H4 (cell line): ENCODE measurements at regions not wholly inside any gene's neighbourhood (a gene's known extent, or its start where the extent isn't known, plus 50 kb on each side); places are given as distances from the start of the nearest gene placed in this dataset.
"Not testable (repeated sequence)": the region's sequence is repeated elsewhere in the genome, so short reads cannot be mapped to it uniquely, and the experiment has no call there.

Experiments used
- DNase-seq: peaks from one replicate; pipeline ENCODE4 v3.0.0-alpha.2; 2015; ENCODE audit warnings: low spot score

DNA sequence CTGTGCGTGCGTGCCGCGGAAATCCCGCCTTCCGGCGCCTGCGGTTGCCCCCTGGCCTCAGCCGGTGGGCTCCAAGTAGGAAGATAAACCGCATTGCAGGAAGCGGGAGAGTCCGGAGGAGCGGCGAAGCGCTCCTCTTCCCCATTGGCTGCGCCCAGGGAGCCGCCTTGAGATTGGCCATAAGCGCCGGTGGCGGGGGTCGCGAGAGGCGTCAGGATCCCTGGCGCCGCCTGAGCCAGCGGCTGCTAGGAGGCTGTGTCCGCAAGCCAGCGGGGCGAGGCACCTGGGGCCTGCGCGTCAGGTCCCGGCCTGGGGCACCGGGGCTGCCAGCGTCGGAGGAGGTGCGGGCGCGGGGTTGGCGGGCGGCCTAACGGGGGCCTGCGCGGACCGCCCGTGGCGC is 106.3 kb upstream of the ADCY2 start:
- DNase-seq = not testable (repeated sequence)

- not testable (repeated sequence) for DNase-seq
Measured at GRCh38 chr5:7297821-7298220, 98.1 kb upstream of the ADCY2 start.

DNA sequence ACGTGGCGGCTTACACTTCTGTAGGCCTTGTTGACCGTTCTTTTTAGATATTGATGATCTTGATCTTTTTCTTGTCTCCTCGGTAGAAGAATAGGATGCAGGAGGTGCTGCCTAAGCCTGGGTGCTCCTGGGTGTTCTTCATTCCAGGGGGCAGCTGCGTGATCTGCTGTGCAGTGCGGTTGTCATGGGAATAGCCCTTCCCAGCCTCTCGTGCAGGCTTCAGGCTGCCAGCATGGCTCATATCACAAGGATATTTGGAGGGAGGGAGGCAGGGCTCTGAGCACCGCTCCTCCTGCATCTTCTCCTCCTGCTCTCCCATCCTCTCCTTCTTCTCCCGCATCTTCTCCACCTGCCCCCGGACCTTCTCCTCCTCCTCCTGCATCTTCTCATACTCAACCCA is 96.2 kb upstream of the ADCY2 start:
- not testable (repeated sequence) for DNase-seq

DNA sequence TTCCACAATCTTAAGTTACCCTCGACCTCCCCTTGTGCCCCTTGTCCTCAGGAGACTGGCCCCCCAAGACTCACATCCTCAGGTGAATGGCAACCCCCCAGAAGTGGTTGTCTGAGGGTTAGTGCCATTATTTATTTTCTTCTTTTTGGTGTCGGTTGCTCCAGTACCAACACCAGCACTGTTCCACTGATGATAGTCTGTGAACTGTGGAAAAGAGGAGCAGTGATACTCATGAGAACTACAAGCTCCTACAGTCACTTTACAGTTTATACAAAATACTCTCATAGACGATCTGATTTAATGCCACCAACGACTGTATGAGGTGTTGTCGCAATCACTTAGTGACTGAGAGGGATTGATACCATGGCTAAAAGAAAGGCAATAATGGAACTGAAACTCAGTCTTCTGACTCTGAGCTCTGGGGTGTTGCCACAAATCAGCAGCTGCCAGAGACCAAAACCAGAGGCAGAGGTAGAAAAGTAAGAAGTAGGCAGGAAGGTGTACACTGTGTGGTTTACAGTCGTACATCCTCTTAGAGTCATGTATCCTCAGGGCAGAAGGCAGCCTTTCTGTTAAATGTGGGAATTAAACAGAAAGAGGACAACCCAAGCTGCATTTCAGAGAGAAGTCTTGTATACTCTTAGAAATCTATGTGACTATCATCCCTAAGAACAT is 90.8 kb upstream of the ADCY2 start:
- not testable (repeated sequence) for DNase-seq

DNA sequence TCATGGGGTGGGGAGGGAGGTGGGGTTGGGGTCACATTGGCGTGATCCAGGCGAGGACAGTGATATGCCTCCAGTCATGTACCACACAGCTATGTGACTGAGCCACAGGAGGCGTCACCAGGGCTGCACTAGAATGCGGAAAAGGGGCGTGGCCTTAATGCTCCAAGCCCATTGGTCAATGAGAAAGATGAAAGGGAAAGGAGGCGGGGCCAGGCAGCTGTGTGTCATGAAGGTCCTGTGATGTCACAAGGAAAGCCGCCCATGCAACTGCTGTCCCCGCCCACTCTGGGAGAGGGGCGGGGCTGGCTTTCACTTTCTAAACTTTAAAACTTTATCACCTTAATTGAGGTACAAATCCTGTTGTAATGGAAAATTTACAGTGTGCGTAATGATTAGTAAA is 89.4 kb upstream of the ADCY2 start:
- DNase-seq = not testable (repeated sequence)

GRCh38 chr5:7307709-7308108 is 88.2 kb upstream of the ADCY2 start:
- DNase-seq = not testable (repeated sequence)

DNA sequence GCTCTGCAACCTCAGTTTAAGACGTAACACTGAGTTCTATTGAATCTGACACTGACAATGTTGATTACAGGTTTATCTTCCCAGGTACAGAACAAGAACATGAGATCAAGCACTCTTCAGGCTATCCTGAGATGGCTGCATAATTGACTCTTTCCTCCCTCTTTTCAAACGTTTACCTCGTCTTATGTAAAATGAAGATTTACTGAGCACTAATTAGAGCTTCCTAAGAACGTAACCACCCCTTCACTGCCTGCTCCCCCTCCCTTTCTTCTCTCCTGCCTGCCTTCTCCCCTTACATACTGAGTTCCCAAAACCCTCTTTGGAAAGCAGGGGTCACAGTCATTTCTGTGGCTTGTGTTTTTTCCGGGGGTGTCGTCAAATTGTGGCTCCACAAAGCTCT is 86.2 kb upstream of the ADCY2 start:
- not testable (repeated sequence) for DNase-seq

DNA sequence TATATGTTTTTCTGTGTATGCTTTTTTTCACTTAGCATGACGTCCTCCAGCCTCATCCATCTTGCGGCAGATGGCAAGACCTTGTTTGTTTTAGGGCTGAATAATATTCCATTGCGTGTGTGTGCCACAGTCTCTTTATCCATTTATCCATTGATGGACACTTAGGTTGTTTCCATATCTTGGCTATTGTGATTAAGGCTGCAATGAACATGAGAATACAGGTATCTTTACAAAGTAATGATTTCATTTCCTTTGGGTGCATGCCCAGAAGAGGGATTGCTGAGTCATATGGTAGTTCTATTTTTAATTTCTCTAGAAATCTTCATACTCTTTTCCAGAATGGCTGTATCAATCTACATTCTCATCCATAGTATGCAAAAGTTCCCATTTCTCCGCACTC is 85.3 kb upstream of the ADCY2 start:
- DNase-seq = not testable (repeated sequence)

DNA sequence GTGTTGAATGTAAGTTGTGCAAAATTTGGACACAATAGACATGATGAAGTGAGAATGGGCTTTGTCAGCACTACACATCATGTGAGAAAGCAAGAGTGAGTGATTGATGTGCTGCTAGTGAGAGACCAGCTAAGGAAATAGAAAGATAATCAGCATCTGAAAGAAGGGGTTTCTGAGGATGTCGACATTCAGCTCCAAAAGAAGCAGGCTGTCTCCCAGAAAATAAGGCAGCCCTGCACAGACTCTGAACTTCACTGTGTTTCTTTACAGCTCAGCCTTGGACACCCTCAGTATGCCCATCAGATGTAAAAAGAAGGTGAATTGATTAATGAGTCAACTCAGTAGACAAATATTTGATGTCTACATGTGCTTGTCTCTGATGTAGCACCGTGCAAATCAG is 80.8 kb upstream of the ADCY2 start:
- no peak for DNase-seq

DNA sequence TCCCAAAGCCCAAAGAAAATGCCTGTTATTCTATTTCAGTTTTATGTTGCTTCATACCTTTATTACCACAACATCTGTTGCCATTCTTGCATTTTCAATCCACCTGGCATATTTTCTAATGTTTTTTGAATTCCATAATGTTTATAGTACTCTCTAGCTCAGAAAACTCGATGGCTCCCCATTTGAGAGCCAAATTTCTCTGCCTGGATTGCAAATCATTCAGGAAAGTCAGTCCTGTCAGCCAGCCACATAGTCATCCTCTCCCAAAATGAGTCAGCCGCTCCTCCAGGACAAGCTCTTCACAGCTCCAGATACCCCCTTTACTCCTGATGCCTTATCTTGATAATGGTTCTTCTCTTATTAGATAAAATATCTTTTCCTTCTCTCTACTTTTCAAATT is 78.2 kb upstream of the ADCY2 start:
- no peak for DNase-seq

- DNase-seq = no peak
Measured at GRCh38 chr5:7320701-7321301, 75.1 kb upstream of the ADCY2 start.

- DNase-seq = peak; percentile 54
Measured at GRCh38 chr5:7321724-7322123, 74.2 kb upstream of the ADCY2 start.

DNA sequence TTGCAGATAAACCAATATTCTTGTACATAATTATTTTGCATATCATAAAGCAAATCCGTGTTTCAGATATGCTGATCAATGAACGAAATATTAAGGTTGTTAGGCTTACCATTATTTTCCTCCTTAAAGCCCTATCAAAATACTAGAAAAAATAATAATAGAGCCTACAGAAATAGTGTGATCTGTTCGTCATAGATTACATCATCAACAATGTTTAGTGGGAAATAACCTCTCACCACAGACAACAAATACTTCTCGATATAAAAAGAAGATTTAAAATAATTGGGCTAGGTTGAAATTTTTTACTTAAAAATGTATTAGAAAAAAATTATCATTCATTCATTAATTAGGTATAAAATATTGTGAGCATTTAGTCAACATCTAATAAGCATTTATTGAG is 71.0 kb upstream of the ADCY2 start:
- DNase-seq = no peak

- no peak for DNase-seq
Measured at GRCh38 chr5:7325975-7326913, 69.7 kb upstream of the ADCY2 start.

GRCh38 chr5:7329141-7329540 is 66.8 kb upstream of the ADCY2 start:
- no peak for DNase-seq

GRCh38 chr5:7329712-7330111 is 66.2 kb upstream of the ADCY2 start:
- DNase-seq = no peak

DNA sequence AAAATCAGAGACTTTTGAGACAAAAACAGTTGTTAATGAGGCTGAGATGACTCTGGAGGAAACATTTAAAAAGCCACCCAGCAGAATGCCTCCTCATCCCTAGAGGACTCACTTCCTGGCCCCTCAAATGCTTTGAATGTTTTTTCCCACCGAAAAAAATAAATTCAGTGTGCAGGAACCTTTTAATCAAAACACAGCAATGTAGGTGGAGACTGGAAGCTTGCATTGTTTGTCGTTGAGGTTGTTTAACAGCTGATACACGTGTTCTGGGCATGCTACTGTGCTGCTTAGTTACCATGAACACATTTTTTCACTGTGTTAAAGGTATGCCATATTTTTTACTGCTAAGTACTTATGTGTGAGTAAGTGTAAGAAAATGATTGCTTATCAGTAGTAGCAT is 65.7 kb upstream of the ADCY2 start:
- no peak for DNase-seq

GRCh38 chr5:7331131-7331530 is 64.8 kb upstream of the ADCY2 start:
- no peak for DNase-seq
